ENCODE measurements at regions not wholly inside any gene's neighbourhood (a gene's known extent, or its start where the extent isn't known, plus 50 kb on each side); places are given as distances from the start of the nearest gene placed in this dataset.

- Histone ChIP-seq H3K4me1 (no peaks in the 10 kb centered on the region), H3K27me3 (no peaks in the 10 kb centered on the region), H3K36me3 (no peaks in the 10 kb centered on the region), H3K4me3 (no peak overlapping the region), H3K9me3 (no peaks in the 10 kb centered on the region), H3K27ac (no peak overlapping the region)
- in situ Hi-C loops (cut with MboI; ENCODE audit: low pct_ligation_motif_present in 1 of 4, low pct_unique_long_range_greater_than_20kb in 1 of 4, low sequenced_read_pairs in 3 of 4) (no loop called here), intact Hi-C loops (cut with DNase I; ENCODE audit: low total_unique reads) (no loop called here)
- 43% methylated on average over 2 of the region's 2 CpGs; no CpG with 5 or more reads in 1 of the 2 donors for WGBS, 2 donors (ENCODE audit: low coverage in 1 of 2)
- DNase-seq, result no peak
- TF ChIP-seq CTCF (IDR thresholded peaks at IDR 0.05) (no peak), POLR2A (IDR thresholded peaks at IDR 0.05) (no peak), POLR2AphosphoS5 (IDR thresholded peaks at IDR 0.05) (no peak), EP300 (IDR thresholded peaks at IDR 0.05; ENCODE audit: low read depth) (no peak)
Observed at GRCh38 chr16:52367821-52368220, 179.1 kb downstream of the TOX3 start.

GRCh38 chr16:52366983-52367382, 180.0 kb downstream of the TOX3 start:
- intact Hi-C loops (cut with DNase I; ENCODE audit: low total_unique reads) (no loop called here), in situ Hi-C loops (cut with MboI; ENCODE audit: low pct_ligation_motif_present in 1 of 4, low pct_unique_long_range_greater_than_20kb in 1 of 4, low sequenced_read_pairs in 3 of 4) (no loop called here)
- Histone ChIP-seq H3K4me3 (no peak overlapping the region), H3K27ac (no peak overlapping the region), H3K4me1 (no peaks in the 10 kb centered on the region), H3K27me3 (no peaks in the 10 kb centered on the region), H3K36me3 (no peaks in the 10 kb centered on the region), H3K9me3 (no peaks in the 10 kb centered on the region)
- 78% methylated on average over 1 of the region's 1 CpG; no CpG with 5 or more reads in 1 of the 2 donors for WGBS, 2 donors (ENCODE audit: low coverage in 1 of 2)
- no peak for DNase-seq
- TF ChIP-seq EP300 (IDR thresholded peaks at IDR 0.05; ENCODE audit: low read depth), result no peak
- no peak for TF ChIP-seq CTCF (IDR thresholded peaks at IDR 0.05)
- no peak for TF ChIP-seq POLR2AphosphoS5 (IDR thresholded peaks at IDR 0.05)
- no peak for TF ChIP-seq POLR2A (IDR thresholded peaks at IDR 0.05)

GRCh38 chr16:52364500-52364899, 182.4 kb downstream of the TOX3 start:
- no peak for DNase-seq
- no peaks in the 10 kb centered on the region for H3K9me3 ChIP-seq
- no peak for TF ChIP-seq EP300 (IDR thresholded peaks at IDR 0.05; ENCODE audit: low read depth)
- no peak for TF ChIP-seq POLR2A (IDR thresholded peaks at IDR 0.05)
- no peak for TF ChIP-seq POLR2AphosphoS5 (IDR thresholded peaks at IDR 0.05)
- TF ChIP-seq CTCF (IDR thresholded peaks at IDR 0.05), result no peak
- H3K4me3 ChIP-seq, result no peak overlapping the region
- intact Hi-C loops (cut with DNase I; ENCODE audit: low total_unique reads) (no loop called here), in situ Hi-C loops (cut with MboI; ENCODE audit: low pct_ligation_motif_present in 1 of 4, low pct_unique_long_range_greater_than_20kb in 1 of 4, low sequenced_read_pairs in 3 of 4) (no loop called here)
- H3K27ac ChIP-seq, result no peak overlapping the region
- H3K27me3 ChIP-seq, result no peaks in the 10 kb centered on the region
- no peaks in the 10 kb centered on the region for H3K36me3 ChIP-seq
- no peaks in the 10 kb centered on the region for H3K4me1 ChIP-seq

GRCh38 chr16:52363082-52363481, 183.9 kb downstream of the TOX3 start:
- in situ Hi-C loops (cut with MboI; ENCODE audit: low pct_ligation_motif_present in 1 of 4, low pct_unique_long_range_greater_than_20kb in 1 of 4, low sequenced_read_pairs in 3 of 4), result no loop called here
- Histone ChIP-seq H3K9me3 (no peaks in the 10 kb centered on the region), H3K27ac (no peak overlapping the region), H3K4me3 (no peak overlapping the region), H3K4me1 (no peaks in the 10 kb centered on the region), H3K27me3 (no peaks in the 10 kb centered on the region), H3K36me3 (no peaks in the 10 kb centered on the region)
- WGBS, 2 donors (ENCODE audit: low coverage in 1 of 2), result 64 to 82% methylated on average over 4 of the region's 4 CpGs
- no peak for TF ChIP-seq CTCF (IDR thresholded peaks at IDR 0.05)
- TF ChIP-seq POLR2A (IDR thresholded peaks at IDR 0.05), result no peak
- no peak for TF ChIP-seq POLR2AphosphoS5 (IDR thresholded peaks at IDR 0.05)
- TF ChIP-seq EP300 (IDR thresholded peaks at IDR 0.05; ENCODE audit: low read depth), result no peak
- intact Hi-C loops (cut with DNase I; ENCODE audit: low total_unique reads), result no loop called here
- no peak for DNase-seq

Measured in transverse colon (tissue), 4 donors.